Activated CD8-positive, alpha-beta memory T cell treated with anti-CD3 and anti-CD28 coated beads for 36 hours (primary cell): ENCODE measurements at regions not wholly inside any gene's neighbourhood (a gene's known extent, or its start where the extent isn't known, plus 50 kb on each side); places are given as distances from the start of the nearest gene placed in this dataset.
"Not testable (repeated sequence)": the region's sequence is repeated elsewhere in the genome, so short reads cannot be mapped to it uniquely, and the experiment has no call there.

ENCODE experiments used
- CTCF ChIA-PET: fragments of 350-600 bp; sonication (Branson Sonifier 250); formaldehyde crosslinking; loops from one replicate; lab custom pipeline; 2021; ENCODE audit warnings: antibody characterized with exemption; lab: Charles Lee
- POLR2A ChIA-PET: fragments of 350-600 bp; sonication (Branson Sonifier 250); formaldehyde crosslinking; loops from one replicate; lab custom pipeline; 2021; ENCODE audit warnings: antibody characterized with exemption; lab: Charles Lee

- ChIA-PET POLR2A (no interaction called here), CTCF (no interaction called here)
Observed at GRCh38 chr4:107562316-107562715, 157.7 kb downstream of the PAPSS1 start.

GRCh38 chr4:107561481-107561880 is 158.6 kb downstream of the PAPSS1 start:
- ChIA-PET POLR2A (no interaction called here), CTCF (no interaction called here)

GRCh38 chr4:107559653-107560052 is 160.4 kb downstream of the PAPSS1 start:
- ChIA-PET CTCF (no interaction called here), POLR2A (no interaction called here)

- POLR2A ChIA-PET = no interaction called here
- CTCF ChIA-PET = no interaction called here
Observed at GRCh38 chr4:107552306-107552705, 167.7 kb downstream of the PAPSS1 start.

GRCh38 chr4:107548211-107548905 is 171.7 kb downstream of the PAPSS1 start:
- ChIA-PET POLR2A (no interaction called here), CTCF (no interaction called here)

- ChIA-PET POLR2A (no interaction called here), CTCF (no interaction called here)
Observed at GRCh38 chr4:107546638-107547037, 173.4 kb downstream of the PAPSS1 start.

GRCh38 chr4:107541511-107541910 is 178.5 kb downstream of the PAPSS1 start:
- ChIA-PET POLR2A (no interaction called here), CTCF (no interaction called here)

GRCh38 chr4:107531927-107532326 is 188.1 kb downstream of the PAPSS1 start:
- CTCF ChIA-PET = no interaction called here
- POLR2A ChIA-PET = no interaction called here

GRCh38 chr4:107520368-107520767 is 199.7 kb downstream of the PAPSS1 start:
- ChIA-PET POLR2A (no interaction called here), CTCF (no interaction called here)

- ChIA-PET CTCF (no interaction called here), POLR2A (no interaction called here)
Observed at GRCh38 chr4:107519053-107519452, 201.0 kb downstream of the PAPSS1 start.

GRCh38 chr4:107518076-107518475 is 202.0 kb downstream of the PAPSS1 start:
- ChIA-PET POLR2A (no interaction called here), CTCF (no interaction called here)

GRCh38 chr4:107512549-107512948 is 207.5 kb downstream of the PAPSS1 start:
- ChIA-PET POLR2A (no interaction called here), CTCF (no interaction called here)

- POLR2A ChIA-PET = no interaction called here
- CTCF ChIA-PET = no interaction called here
Observed at GRCh38 chr4:107509615-107510014, 210.4 kb downstream of the PAPSS1 start.

- ChIA-PET CTCF (no interaction called here), POLR2A (no interaction called here)
Observed at GRCh38 chr4:107500551-107500950, 219.5 kb downstream of the PAPSS1 start.

GRCh38 chr4:107497054-107497453 is 223.0 kb downstream of the PAPSS1 start:
- POLR2A ChIA-PET = no interaction called here
- CTCF ChIA-PET = no interaction called here

GRCh38 chr4:107492566-107492965 is 227.5 kb downstream of the PAPSS1 start:
- ChIA-PET POLR2A (no interaction called here), CTCF (no interaction called here)

GRCh38 chr4:107490116-107490515 is 229.9 kb downstream of the PAPSS1 start:
- CTCF ChIA-PET = no interaction called here
- POLR2A ChIA-PET = no interaction called here

- CTCF ChIA-PET, POLR2A ChIA-PET: not testable (repeated sequence)
Observed at GRCh38 chr4:107483621-107484020, 236.4 kb downstream of the PAPSS1 start.

- CTCF ChIA-PET = no interaction called here
- POLR2A ChIA-PET = no interaction called here
Observed at GRCh38 chr4:107482546-107482945, 237.5 kb downstream of the PAPSS1 start.

- ChIA-PET POLR2A (no interaction called here), CTCF (no interaction called here)
Observed at GRCh38 chr4:107478327-107478980, 241.6 kb downstream of the PAPSS1 start.

GRCh38 chr4:107473126-107473525 is 246.9 kb downstream of the PAPSS1 start:
- CTCF ChIA-PET = no interaction called here
- POLR2A ChIA-PET = no interaction called here
